Neural cell (in vitro differentiated cells): ENCODE measurements at regions not wholly inside any gene's neighbourhood (a gene's known extent, or its start where the extent isn't known, plus 50 kb on each side); places are given as distances from the start of the nearest gene placed in this dataset.

Source experiments
- EZH2 ChIP-seq: fragments of 200-600, 300-800 bp; shearing (Covaris generic), sonication (generic); IDR thresholded peaks from 2 replicates; pipeline ENCODE4 v1.6.1; 2014; ENCODE audit warnings: antibody characterized with exemption, low read length, borderline replicate concordance, mild to moderate bottlenecking; ENCODE audit not compliant: insufficient read depth, poor library complexity, severe bottlenecking
- POLR2AphosphoS5 ChIP-seq: IDR thresholded peaks from 2 replicates; pipeline ENCODE4 v1.6.1; 2012
- TF ChIP-seq, protein P1 (sequence below): fragments of 450-650 bp; IDR thresholded peaks from 2 replicates; pipeline ENCODE4 v1.5.1; 2014; ENCODE audit warnings: antibody characterized with exemption, mild to moderate bottlenecking, moderate library complexity; ENCODE audit not compliant: poor library complexity, severe bottlenecking

DNA sequence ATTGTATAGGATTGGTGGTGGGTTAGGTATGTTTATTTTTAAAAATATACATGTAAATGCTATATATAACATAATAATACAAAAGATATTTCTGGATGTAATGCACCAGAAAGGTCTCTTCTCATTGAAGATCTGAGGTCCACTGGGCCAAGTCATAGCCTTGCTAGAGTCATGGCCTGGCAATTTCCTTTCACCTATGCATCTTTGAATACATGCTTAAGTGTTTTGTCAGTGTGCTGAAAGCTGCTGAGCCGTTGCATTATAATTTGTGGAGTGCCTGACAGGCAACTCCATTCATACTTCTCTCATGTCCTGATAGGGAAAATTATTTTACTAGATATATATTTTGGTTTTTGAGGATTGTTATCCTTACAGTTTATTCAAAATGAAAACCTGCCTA is 410.2 kb upstream of the CT83 start:
- TF ChIP-seq POLR2AphosphoS5: no peak
- TF ChIP-seq, protein P1, sequence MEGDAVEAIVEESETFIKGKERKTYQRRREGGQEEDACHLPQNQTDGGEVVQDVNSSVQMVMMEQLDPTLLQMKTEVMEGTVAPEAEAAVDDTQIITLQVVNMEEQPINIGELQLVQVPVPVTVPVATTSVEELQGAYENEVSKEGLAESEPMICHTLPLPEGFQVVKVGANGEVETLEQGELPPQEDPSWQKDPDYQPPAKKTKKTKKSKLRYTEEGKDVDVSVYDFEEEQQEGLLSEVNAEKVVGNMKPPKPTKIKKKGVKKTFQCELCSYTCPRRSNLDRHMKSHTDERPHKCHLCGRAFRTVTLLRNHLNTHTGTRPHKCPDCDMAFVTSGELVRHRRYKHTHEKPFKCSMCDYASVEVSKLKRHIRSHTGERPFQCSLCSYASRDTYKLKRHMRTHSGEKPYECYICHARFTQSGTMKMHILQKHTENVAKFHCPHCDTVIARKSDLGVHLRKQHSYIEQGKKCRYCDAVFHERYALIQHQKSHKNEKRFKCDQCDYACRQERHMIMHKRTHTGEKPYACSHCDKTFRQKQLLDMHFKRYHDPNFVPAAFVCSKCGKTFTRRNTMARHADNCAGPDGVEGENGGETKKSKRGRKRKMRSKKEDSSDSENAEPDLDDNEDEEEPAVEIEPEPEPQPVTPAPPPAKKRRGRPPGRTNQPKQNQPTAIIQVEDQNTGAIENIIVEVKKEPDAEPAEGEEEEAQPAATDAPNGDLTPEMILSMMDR: no peak
- TF ChIP-seq EZH2: no peak
